ENCODE measurements at regions not wholly inside any gene's neighbourhood (a gene's known extent, or its start where the extent isn't known, plus 50 kb on each side); places are given as distances from the start of the nearest gene placed in this dataset.

- FAIRE-seq = no peak
- POLR2A ChIA-PET (ENCODE audit: partially characterized antibody) = no interaction called here
- Histone ChIP-seq H2BK15ac (ENCODE audit: low read length) (no peak overlapping the region), H3K27ac (ENCODE audit: low read depth, low read length) (no peak overlapping the region), H4K5ac (ENCODE audit: insufficient read length, low read depth, low read length) (no peak overlapping the region), H3K9me3 (ENCODE audit: insufficient read depth in 2 of 2, low read depth in 1 of 2, low read length in 1 of 2) (peaks cover 0 to 3% of the 10 kb centered on the region in 2 experiments; a peak in 1 of 4 replicates), H2BK12ac (ENCODE audit: low read depth, low read length) (no peak overlapping the region), H3K36me3 (ENCODE audit: control insufficient read depth in 2 of 4, insufficient read depth in 4 of 4, low read length in 3 of 4) (no peaks in the 10 kb centered on the region; a peak in 1 of 8 replicates), H3K4me1 (replicated peaks in 1 of 4; ENCODE audit: control insufficient read depth in 3 of 4, insufficient read depth in 4 of 4, low read length in 3 of 4) (no peaks in the 10 kb centered on the region; a peak in 1 of 7 replicates), H3K4ac (replicated peaks; ENCODE audit: insufficient read length, low read depth, low read length) (no peak overlapping the region), H2BK20ac (ENCODE audit: low read length) (no peak overlapping the region), H3K4me2 (ENCODE audit: insufficient read depth in 1 of 2, low read depth in 2 of 2, low read length in 2 of 2) (no peak overlapping the region), H3K14ac (ENCODE audit: insufficient read length) (no peak overlapping the region), H4K20me1 (replicated peaks in 1 of 2; ENCODE audit: control insufficient read depth in 1 of 2, insufficient read depth in 2 of 2, low read length in 2 of 2) (no peaks in the 10 kb centered on the region), H3K23ac (ENCODE audit: insufficient read length) (no peak overlapping the region), H3K18ac (ENCODE audit: extremely low read depth, low read length) (no peak overlapping the region), H3K79me2 (ENCODE audit: control insufficient read depth in 1 of 2, insufficient read depth in 2 of 2, low read length in 2 of 2) (no peaks in the 10 kb centered on the region), H2AFZ (ENCODE audit: low read length) (no peak overlapping the region), H3K56ac (replicated peaks; ENCODE audit: insufficient read length, low read depth, low read length) (no peak overlapping the region), H4K91ac (replicated peaks; ENCODE audit: insufficient read length, low read length) (no peak overlapping the region), H3K9ac (replicated peaks in 1 of 4; ENCODE audit: extremely low read depth in 1 of 4, low read depth in 3 of 4, low read length in 3 of 4) (no peak overlapping the region), H2AK5ac (ENCODE audit: low read depth, low read length) (no peak overlapping the region), H3K27me3 (replicated peaks in 1 of 4; ENCODE audit: control insufficient read depth in 3 of 4, extremely low read depth in 1 of 4, insufficient read depth in 3 of 4, low read length in 3 of 4) (no peaks in the 10 kb centered on the region; a peak in 1 of 7 replicates), H2BK5ac (ENCODE audit: low read depth, low read length) (no peak overlapping the region), H3K79me1 (ENCODE audit: low read depth, low read length) (no peaks in the 10 kb centered on the region), H4K8ac (ENCODE audit: extremely low read depth, insufficient read depth, low read length) (no peak overlapping the region), H3K23me2 (ENCODE audit: low read depth, low read length) (peaks cover 4% of the 10 kb centered on the region; the same call in 1 of the 2 replicates), H2BK120ac (replicated peaks; ENCODE audit: low read depth, low read length) (no peak overlapping the region), H3K4me3 (ENCODE audit: extremely low read depth in 1 of 4, insufficient read depth in 2 of 4, low read depth in 3 of 4, low read length in 4 of 4) (no peak overlapping the region)
- peak in 1 of 2 experiments; percentile 23 for DNase-seq (ENCODE audit: low read depth in 1 of 2, low spot score in 2 of 2)
- TF ChIP-seq RAD21 (IDR thresholded peaks at IDR 0.05 in 1 of 2, conservative IDR thresholded peaks at IDR 0.05 in 1 of 2; ENCODE audit: low read depth in 2 of 2, low read length in 2 of 2) = peak in 1 of 2 experiments; percentile 19; a peak in 2 of 4 replicates
- no peak for TF ChIP-seq SP2 (IDR thresholded peaks at IDR 0.05; ENCODE audit: low read length)
- CTCF ChIA-PET (ENCODE audit: partially characterized antibody) = interaction anchor here (1.1 kb wide), 1 partner anchor 204 kb away, joined by 3 read pairs; no protein-coding TSS in a partner anchor
- WGBS, 2 experiments (ENCODE audit: extremely low coverage in 1 of 2, insufficient coverage in 1 of 2, insufficient read length in 1 of 2, insufficient replicate concordance in 2 of 2, low coverage in 1 of 2, low lambda C conversion rate in 2 of 2, missing lambda C conversion rate in 1 of 2) = 89% methylated on average over 4 of the region's 4 CpGs; no CpG with 5 or more reads in 1 of the 2 experiments
Observed at GRCh38 chr11:134566311-134566710, 154.3 kb upstream of the B3GAT1 start.
